ENCODE measurements at regions not wholly inside any gene's neighbourhood (a gene's known extent, or its start where the extent isn't known, plus 50 kb on each side); places are given as distances from the start of the nearest gene placed in this dataset.
A peak's percentile ranks its signal among the peaks of the same experiment; 100 is the strongest.
"Not testable (repeated sequence)": the region's sequence is repeated elsewhere in the genome, so short reads cannot be mapped to it uniquely, and the experiment has no call there.

- H3K36me3 ChIP-seq (ENCODE audit: insufficient read depth, low read length); H3K27me3 Mint-ChIP-seq; H3K4me1 Mint-ChIP-seq (ENCODE audit: low read depth); H3K9me3 ChIP-seq (ENCODE audit: control insufficient read depth in 1 of 2, insufficient read depth in 1 of 2, low read length in 2 of 2); H3K36me3 Mint-ChIP-seq (ENCODE audit: low read depth); intact Hi-C loops (cut with DNase I, micrococcal nuclease); H3K4me1 ChIP-seq (ENCODE audit: insufficient read depth, low read length); H3K9me3 Mint-ChIP-seq; H3K27me3 ChIP-seq (ENCODE audit: control insufficient read depth in 1 of 2, insufficient read depth in 2 of 2, low read length in 2 of 2): not testable (repeated sequence)
- H3K27ac Mint-ChIP-seq: peak overlapping the region; percentile 90
- DNase-seq (peak; percentile 37 to 84 (median 62)), ATAC-seq (ENCODE audit: poor library complexity) (peak; percentile 82)
- CTCF ChIA-PET: interaction anchor here (0.7 kb wide), 1 partner anchor 123 kb away, joined by 4 read pairs; no protein-coding TSS in a partner anchor
- Histone ChIP-seq H3K27ac (ENCODE audit: low read depth in 1 of 2, low read length in 2 of 2) (peak overlapping the region; percentile 59 to 73), H3K4me3 (ENCODE audit: low read length) (peak overlapping the region; percentile 63)
- peak overlapping the region; percentile 97 for H3K4me3 Mint-ChIP-seq
- POLR2A ChIA-PET: interaction anchor here (0.9 to 1.5 kb wide), 4 partner anchors 64 to 247 kb away, joined by 3 to 9 read pairs (median 4); partner anchors contain the start of gene POLR3E
These were observed 62.6 kb upstream of the CDR2 start for GRCh38 chr16:22436823-22437652.

DNA sequence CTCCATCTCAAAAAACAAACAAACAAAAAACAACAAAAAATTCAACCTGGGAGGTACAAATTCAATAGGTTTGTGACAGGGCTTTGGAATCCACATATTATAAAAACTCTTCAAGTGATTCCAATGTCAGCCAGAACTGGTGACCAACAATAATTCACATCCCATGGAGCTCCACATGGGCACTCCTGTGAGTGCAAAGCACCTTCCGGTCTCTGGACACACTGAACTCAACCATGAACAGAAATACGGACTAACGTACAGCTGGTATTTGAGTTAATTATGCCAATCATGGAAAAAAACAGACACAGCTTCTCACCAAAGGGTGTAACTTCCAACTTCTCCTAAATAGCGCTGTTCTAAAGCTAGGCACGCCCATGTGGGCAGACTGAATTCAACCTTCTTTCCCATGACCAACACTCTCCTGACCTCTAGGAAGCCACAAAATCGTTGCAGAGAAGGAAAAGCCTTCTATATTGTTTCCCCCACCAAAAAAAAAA, 62.0 kb upstream of the CDR2 start:
- H3K27me3 Mint-ChIP-seq; H3K36me3 Mint-ChIP-seq (ENCODE audit: low read depth); H3K4me1 ChIP-seq (ENCODE audit: insufficient read depth, low read length); DNase-seq; H3K27me3 ChIP-seq (ENCODE audit: control insufficient read depth in 1 of 2, insufficient read depth in 2 of 2, low read length in 2 of 2); H3K36me3 ChIP-seq (ENCODE audit: insufficient read depth, low read length); H3K4me1 Mint-ChIP-seq (ENCODE audit: low read depth); ATAC-seq (ENCODE audit: poor library complexity); H3K9me3 ChIP-seq (ENCODE audit: control insufficient read depth in 1 of 2, insufficient read depth in 1 of 2, low read length in 2 of 2); intact Hi-C loops (cut with DNase I, micrococcal nuclease); H3K9me3 Mint-ChIP-seq: not testable (repeated sequence)
- Histone ChIP-seq H3K27ac (ENCODE audit: low read depth in 1 of 2, low read length in 2 of 2) (peak overlapping the region in 1 of 2 donors; percentile 59), H3K4me3 (ENCODE audit: low read length) (peak overlapping the region; percentile 63)
- ChIA-PET POLR2A (interaction anchor here (1.4 to 1.5 kb wide), 3 partner anchors 63 to 246 kb away, joined by 3 to 9 read pairs (median 6); partner anchors contain the start of gene POLR3E), CTCF (interaction anchor here (0.7 kb wide), 1 partner anchor 122 kb away, joined by 4 read pairs; no protein-coding TSS in a partner anchor)
- Mint-ChIP-seq H3K27ac (peak overlapping the region; percentile 90), H3K4me3 (peak overlapping the region; percentile 97)

- H3K4me3 ChIP-seq (ENCODE audit: low read length); H3K9me3 ChIP-seq (ENCODE audit: control insufficient read depth in 1 of 2, insufficient read depth in 1 of 2, low read length in 2 of 2); DNase-seq; H3K27me3 Mint-ChIP-seq; intact Hi-C loops (cut with DNase I, micrococcal nuclease); H3K27ac Mint-ChIP-seq; H3K9me3 Mint-ChIP-seq; H3K4me1 Mint-ChIP-seq (ENCODE audit: low read depth); POLR2A ChIA-PET; H3K27ac ChIP-seq (ENCODE audit: low read depth in 1 of 2, low read length in 2 of 2); H3K4me1 ChIP-seq (ENCODE audit: insufficient read depth, low read length); H3K4me3 Mint-ChIP-seq; CTCF ChIA-PET; ATAC-seq (ENCODE audit: poor library complexity); H3K27me3 ChIP-seq (ENCODE audit: control insufficient read depth in 1 of 2, insufficient read depth in 2 of 2, low read length in 2 of 2): not testable (repeated sequence)
- peaks cover 36% of the 10 kb centered on the region for H3K36me3 Mint-ChIP-seq (ENCODE audit: low read depth)
- peaks cover 20% of the 10 kb centered on the region for H3K36me3 ChIP-seq (ENCODE audit: insufficient read depth, low read length)
These were observed 56.9 kb upstream of the CDR2 start for GRCh38 chr16:22431314-22431713.

DNA sequence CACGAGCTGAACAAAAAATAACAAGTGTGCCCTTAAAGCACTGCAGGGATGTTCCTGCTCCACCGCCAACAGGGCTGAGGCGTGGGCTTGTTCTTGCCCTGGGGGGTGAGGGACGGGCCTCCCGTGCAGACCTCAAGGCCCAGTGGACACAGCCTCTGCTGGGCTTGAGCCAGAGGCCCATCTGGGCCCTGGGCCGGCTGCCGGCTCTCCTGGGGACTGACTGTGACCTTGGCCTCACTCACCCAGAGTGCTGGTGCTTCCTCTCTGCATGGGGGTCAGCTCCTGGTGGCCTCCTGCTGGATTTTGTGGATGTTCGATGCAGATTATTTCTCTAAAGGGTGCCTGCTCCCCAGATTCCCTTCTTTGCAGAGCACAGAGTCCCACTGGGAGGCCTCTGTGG, 54.2 kb upstream of the CDR2 start:
- no peaks in the 10 kb centered on the region for H3K4me1 ChIP-seq (ENCODE audit: insufficient read depth, low read length)
- ATAC-seq (ENCODE audit: poor library complexity): no peak
- H3K9me3 Mint-ChIP-seq: no peaks in the 10 kb centered on the region
- no peak overlapping the region for H3K4me3 Mint-ChIP-seq
- peaks cover 4% of the 10 kb centered on the region for H3K4me1 Mint-ChIP-seq (ENCODE audit: low read depth)
- no peak for TF ChIP-seq CTCF (IDR thresholded peaks at IDR 0.05)
- no peak overlapping the region for H3K27ac ChIP-seq (ENCODE audit: low read depth in 1 of 2, low read length in 2 of 2)
- H3K27me3 Mint-ChIP-seq: no peaks in the 10 kb centered on the region
- H3K4me3 ChIP-seq (ENCODE audit: low read length): no peak overlapping the region
- H3K9me3 ChIP-seq (ENCODE audit: control insufficient read depth in 1 of 2, insufficient read depth in 1 of 2, low read length in 2 of 2): no peaks in the 10 kb centered on the region
- no peak for DNase-seq
- H3K36me3 ChIP-seq (ENCODE audit: insufficient read depth, low read length): peaks cover 27% of the 10 kb centered on the region
- ChIA-PET CTCF (no interaction called here), POLR2A (no interaction called here)
- no peaks in the 10 kb centered on the region for H3K27me3 ChIP-seq (ENCODE audit: control insufficient read depth in 1 of 2, insufficient read depth in 2 of 2, low read length in 2 of 2)
- H3K27ac Mint-ChIP-seq: no peak overlapping the region
- intact Hi-C loops (cut with DNase I, micrococcal nuclease): loop anchor here in 1 of 2 experiments (10.0 kb wide), 1 partner anchor 54 kb away; the partner anchor contains the start of gene CDR2
- peaks cover 58% of the 10 kb centered on the region for H3K36me3 Mint-ChIP-seq (ENCODE audit: low read depth)
